Upper lobe of right lung (tissue), 1 donor: ENCODE measurements at regions not wholly inside any gene's neighbourhood (a gene's known extent, or its start where the extent isn't known, plus 50 kb on each side); places are given as distances from the start of the nearest gene placed in this dataset.

Experiments
- ATAC-seq: fragments of 200-7000 bp; cut with Tn5 transposase; one replicate; pipeline ENCODE4 v1.9.1; 2020; ENCODE audit warnings: mild to moderate bottlenecking, moderate library complexity
- DNase-seq: peaks from one replicate; pipeline ENCODE4 v3.0.0-alpha.2; 2020
- H3K27ac ChIP-seq: fragments of 200-600 bp; one replicate; pipeline ENCODE4 v1.8.0; 2022
- H3K27me3 ChIP-seq: fragments of 200-600 bp; one replicate; pipeline ENCODE4 v1.8.0; 2022; ENCODE audit warnings: mild to moderate bottlenecking
- H3K36me3 ChIP-seq: fragments of 200-600 bp; one replicate; pipeline ENCODE4 v1.8.0; 2022
- H3K4me1 ChIP-seq: fragments of 200-600 bp; one replicate; pipeline ENCODE4 v1.8.0; 2022
- H3K4me3 ChIP-seq: fragments of 200-600 bp; one replicate; pipeline ENCODE4 v1.8.0; 2022; ENCODE audit warnings: mild to moderate bottlenecking
- H3K9me3 ChIP-seq: fragments of 200-600 bp; one replicate; pipeline ENCODE4 v1.8.0; 2022
- intact Hi-C: fragments of 100-400 bp; cut with DNase I; formaldehyde crosslinking; loops from one replicate; pipeline ENCODE4 v1.11.0; 2022
- TF ChIP-seq, protein P1 (sequence below): fragments of 200-600 bp; IDR thresholded peaks from one replicate; pipeline ENCODE4 v1.8.0; 2022; ENCODE audit warnings: antibody characterized with exemption
- donor health status: DM: no; HTN: yes; CAD: no; lungs with severe emphysema.

GRCh38 chr1:164250365-164250764 lies 308.6 kb upstream of the PBX1 start:
- Histone ChIP-seq H3K4me1 (no peaks in the 10 kb centered on the region), H3K27me3 (no peaks in the 10 kb centered on the region), H3K36me3 (no peaks in the 10 kb centered on the region), H3K27ac (no peak overlapping the region), H3K9me3 (no peaks in the 10 kb centered on the region), H3K4me3 (no peak overlapping the region)
- DNase-seq (no peak), ATAC-seq (no peak)
- TF ChIP-seq, protein P1, sequence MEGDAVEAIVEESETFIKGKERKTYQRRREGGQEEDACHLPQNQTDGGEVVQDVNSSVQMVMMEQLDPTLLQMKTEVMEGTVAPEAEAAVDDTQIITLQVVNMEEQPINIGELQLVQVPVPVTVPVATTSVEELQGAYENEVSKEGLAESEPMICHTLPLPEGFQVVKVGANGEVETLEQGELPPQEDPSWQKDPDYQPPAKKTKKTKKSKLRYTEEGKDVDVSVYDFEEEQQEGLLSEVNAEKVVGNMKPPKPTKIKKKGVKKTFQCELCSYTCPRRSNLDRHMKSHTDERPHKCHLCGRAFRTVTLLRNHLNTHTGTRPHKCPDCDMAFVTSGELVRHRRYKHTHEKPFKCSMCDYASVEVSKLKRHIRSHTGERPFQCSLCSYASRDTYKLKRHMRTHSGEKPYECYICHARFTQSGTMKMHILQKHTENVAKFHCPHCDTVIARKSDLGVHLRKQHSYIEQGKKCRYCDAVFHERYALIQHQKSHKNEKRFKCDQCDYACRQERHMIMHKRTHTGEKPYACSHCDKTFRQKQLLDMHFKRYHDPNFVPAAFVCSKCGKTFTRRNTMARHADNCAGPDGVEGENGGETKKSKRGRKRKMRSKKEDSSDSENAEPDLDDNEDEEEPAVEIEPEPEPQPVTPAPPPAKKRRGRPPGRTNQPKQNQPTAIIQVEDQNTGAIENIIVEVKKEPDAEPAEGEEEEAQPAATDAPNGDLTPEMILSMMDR, result no peak
- intact Hi-C loops, result no loop called here

GRCh38 chr1:164256456-164256855 lies 302.5 kb upstream of the PBX1 start:
- Histone ChIP-seq H3K27me3 (no peaks in the 10 kb centered on the region), H3K36me3 (no peaks in the 10 kb centered on the region), H3K4me3 (no peak overlapping the region), H3K9me3 (no peaks in the 10 kb centered on the region), H3K27ac (no peak overlapping the region), H3K4me1 (no peaks in the 10 kb centered on the region)
- intact Hi-C loops, result no loop called here
- DNase-seq (no peak), ATAC-seq (no peak)
- TF ChIP-seq, protein P1, result no peak

- intact Hi-C loops, result no loop called here
- TF ChIP-seq, protein P1, result no peak
- Histone ChIP-seq H3K4me1 (no peaks in the 10 kb centered on the region), H3K27ac (no peak overlapping the region), H3K9me3 (no peaks in the 10 kb centered on the region), H3K27me3 (no peaks in the 10 kb centered on the region), H3K4me3 (no peak overlapping the region), H3K36me3 (no peaks in the 10 kb centered on the region)
- ATAC-seq (no peak), DNase-seq (no peak)
Measured at GRCh38 chr1:164261691-164262240, 297.2 kb upstream of the PBX1 start.

DNA sequence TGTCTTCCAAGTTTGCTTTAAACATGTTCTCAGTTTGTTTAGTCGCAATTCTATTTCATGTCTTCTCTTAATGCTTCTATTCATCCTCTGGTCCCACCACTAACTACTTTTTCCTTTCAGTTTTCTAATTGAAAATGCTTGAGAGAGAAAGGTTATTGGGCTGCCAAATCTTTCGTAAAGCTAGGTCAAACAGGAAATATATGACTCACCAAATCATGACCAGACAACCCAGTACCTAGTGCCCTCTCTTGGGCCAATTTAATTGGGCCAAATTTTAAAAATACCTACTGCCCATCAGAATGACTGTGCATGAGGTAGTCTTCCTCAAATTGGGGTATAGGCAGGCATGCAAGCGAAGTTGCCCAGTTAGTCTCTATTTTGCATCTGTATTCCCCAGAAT lies 295.4 kb upstream of the PBX1 start:
- no peaks in the 10 kb centered on the region for H3K9me3 ChIP-seq
- intact Hi-C loops, result no loop called here
- no peak overlapping the region for H3K27ac ChIP-seq
- no peak for DNase-seq
- no peaks in the 10 kb centered on the region for H3K4me1 ChIP-seq
- no peaks in the 10 kb centered on the region for H3K36me3 ChIP-seq
- no peak overlapping the region for H3K4me3 ChIP-seq
- ATAC-seq, result no peak
- H3K27me3 ChIP-seq, result no peaks in the 10 kb centered on the region
- TF ChIP-seq, protein P1, result no peak

DNA sequence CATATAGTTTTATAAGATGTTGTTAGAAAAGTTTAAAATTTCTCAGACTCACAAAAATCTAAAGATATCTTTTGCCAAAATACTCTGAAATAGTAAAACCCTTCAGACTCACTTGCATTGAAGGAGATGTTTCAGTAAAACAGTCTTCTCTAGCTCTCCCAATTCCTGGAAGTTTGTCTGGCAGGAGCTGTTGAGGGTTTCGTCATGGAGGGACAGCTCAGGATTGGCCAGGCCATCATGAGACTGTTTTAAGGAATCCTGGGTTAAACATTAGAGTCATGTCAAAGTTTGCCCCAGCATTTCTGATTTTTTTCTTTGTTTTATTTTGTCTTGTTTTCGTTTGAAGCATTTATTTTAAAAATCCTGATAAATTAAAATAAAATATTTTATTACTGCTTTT lies 293.8 kb upstream of the PBX1 start:
- no peak overlapping the region for H3K27ac ChIP-seq
- H3K36me3 ChIP-seq, result no peaks in the 10 kb centered on the region
- TF ChIP-seq, protein P1, result no peak
- ATAC-seq (no peak), DNase-seq (no peak)
- intact Hi-C loops, result no loop called here
- no peaks in the 10 kb centered on the region for H3K27me3 ChIP-seq
- H3K4me3 ChIP-seq, result no peak overlapping the region
- no peaks in the 10 kb centered on the region for H3K4me1 ChIP-seq
- H3K9me3 ChIP-seq, result no peaks in the 10 kb centered on the region

GRCh38 chr1:164272156-164272555 lies 286.8 kb upstream of the PBX1 start:
- H3K36me3 ChIP-seq, result no peaks in the 10 kb centered on the region
- H3K27ac ChIP-seq, result no peak overlapping the region
- no peaks in the 10 kb centered on the region for H3K9me3 ChIP-seq
- no peak overlapping the region for H3K4me3 ChIP-seq
- H3K4me1 ChIP-seq, result no peaks in the 10 kb centered on the region
- TF ChIP-seq, protein P1, result no peak
- H3K27me3 ChIP-seq, result no peaks in the 10 kb centered on the region
- intact Hi-C loops, result no loop called here
- no peak for ATAC-seq
- no peak for DNase-seq
